Prostate gland (tissue), 2 donors: ENCODE measurements at regions not wholly inside any gene's neighbourhood (a gene's known extent, or its start where the extent isn't known, plus 50 kb on each side); places are given as distances from the start of the nearest gene placed in this dataset.

Experiments used
- POLR2A ChIP-seq: fragments of 450-650 bp; IDR thresholded peaks from one replicate; pipeline ENCODE4 v1.6.1; 2016; ENCODE audit warnings: antibody characterized with exemption, mild to moderate bottlenecking
- TF ChIP-seq, protein P1 (sequence below), 4 experiments: fragments of 200-600 bp in 2 of 4; fragments of 450-650 bp in 2 of 4; sonication (generic) in 2 of 4; IDR thresholded peaks; 1 replicate in 3 of 4; 2 replicates in 1 of 4; pipeline ENCODE4 v1.5.1; 2016 to 2019; ENCODE audit warnings: antibody characterized with exemption in 4 of 4, mild to moderate bottlenecking in 2 of 4, moderate library complexity in 2 of 4

DNA sequence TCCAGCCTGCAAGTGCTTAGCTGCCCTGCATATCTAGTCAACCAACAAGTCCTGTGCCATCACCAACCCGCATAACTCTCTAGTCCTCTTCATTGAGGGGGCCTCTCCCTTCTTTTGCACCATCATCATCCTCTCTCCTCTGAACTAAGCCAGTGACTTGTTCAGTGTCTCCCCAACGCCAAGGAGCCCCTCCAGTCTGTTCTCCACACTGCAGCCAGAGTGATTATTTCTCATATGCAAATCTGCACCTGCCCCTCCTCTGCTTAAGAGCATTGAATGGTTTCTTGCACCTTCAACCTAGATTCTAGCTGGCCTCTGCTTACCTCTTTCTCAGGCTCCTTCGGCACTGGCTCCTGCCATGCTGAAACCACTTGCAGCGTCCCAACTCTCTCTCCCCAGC, 141.8 kb downstream of the FAM161A start:
- TF ChIP-seq, protein P1, sequence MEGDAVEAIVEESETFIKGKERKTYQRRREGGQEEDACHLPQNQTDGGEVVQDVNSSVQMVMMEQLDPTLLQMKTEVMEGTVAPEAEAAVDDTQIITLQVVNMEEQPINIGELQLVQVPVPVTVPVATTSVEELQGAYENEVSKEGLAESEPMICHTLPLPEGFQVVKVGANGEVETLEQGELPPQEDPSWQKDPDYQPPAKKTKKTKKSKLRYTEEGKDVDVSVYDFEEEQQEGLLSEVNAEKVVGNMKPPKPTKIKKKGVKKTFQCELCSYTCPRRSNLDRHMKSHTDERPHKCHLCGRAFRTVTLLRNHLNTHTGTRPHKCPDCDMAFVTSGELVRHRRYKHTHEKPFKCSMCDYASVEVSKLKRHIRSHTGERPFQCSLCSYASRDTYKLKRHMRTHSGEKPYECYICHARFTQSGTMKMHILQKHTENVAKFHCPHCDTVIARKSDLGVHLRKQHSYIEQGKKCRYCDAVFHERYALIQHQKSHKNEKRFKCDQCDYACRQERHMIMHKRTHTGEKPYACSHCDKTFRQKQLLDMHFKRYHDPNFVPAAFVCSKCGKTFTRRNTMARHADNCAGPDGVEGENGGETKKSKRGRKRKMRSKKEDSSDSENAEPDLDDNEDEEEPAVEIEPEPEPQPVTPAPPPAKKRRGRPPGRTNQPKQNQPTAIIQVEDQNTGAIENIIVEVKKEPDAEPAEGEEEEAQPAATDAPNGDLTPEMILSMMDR (IDR thresholded peaks at IDR 0.05), result no peak
- TF ChIP-seq POLR2A, result no peak
